HL-60 (cell line): ENCODE measurements at regions not wholly inside any gene's neighbourhood (a gene's known extent, or its start where the extent isn't known, plus 50 kb on each side); places are given as distances from the start of the nearest gene placed in this dataset.

Source experiments
- POLR2AphosphoS5 ChIP-seq: IDR thresholded peaks from 2 replicates; pipeline ENCODE4 v1.6.1; 2012; ENCODE audit warnings: low read depth
- TF ChIP-seq, protein P1 (sequence below): IDR thresholded peaks from one replicate; pipeline ENCODE4 v1.5.1; 2011; ENCODE audit warnings: low read length, control low read depth, inconsistent platforms; ENCODE audit not compliant: insufficient read depth
- TF ChIP-seq, protein P2 (sequence below): IDR thresholded peaks from 2 replicates; pipeline ENCODE4 v1.6.1; 2012; ENCODE audit warnings: low read depth; ENCODE audit not compliant: insufficient replicate concordance

DNA sequence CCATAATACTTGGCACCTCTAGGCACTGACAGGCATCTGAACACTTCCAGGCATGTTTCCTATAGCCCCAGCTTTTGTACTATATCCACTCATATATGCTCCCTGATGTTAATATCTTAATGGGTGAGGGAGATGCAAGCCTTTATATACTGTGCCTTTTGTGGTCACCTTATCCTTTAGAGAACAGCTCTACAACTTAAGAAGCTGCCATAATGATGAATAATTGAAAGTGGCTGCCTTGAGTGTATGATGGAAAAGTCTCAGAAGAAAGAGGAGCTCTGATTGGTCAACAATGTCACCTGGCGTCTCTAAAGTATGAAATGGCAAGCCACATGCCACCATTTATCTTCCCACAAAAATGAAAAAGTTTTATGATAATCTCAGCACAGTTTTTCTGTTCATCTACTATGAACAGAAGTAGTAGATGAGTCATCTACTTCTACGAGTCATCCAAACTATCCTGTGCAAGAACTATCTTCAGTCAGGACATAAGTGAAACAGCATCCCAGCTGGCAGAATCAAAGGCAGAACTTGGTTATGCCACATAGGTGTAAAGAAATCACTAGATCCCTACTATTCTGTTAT lies 997.9 kb upstream of the CELF4 start:
- TF ChIP-seq, protein P1, sequence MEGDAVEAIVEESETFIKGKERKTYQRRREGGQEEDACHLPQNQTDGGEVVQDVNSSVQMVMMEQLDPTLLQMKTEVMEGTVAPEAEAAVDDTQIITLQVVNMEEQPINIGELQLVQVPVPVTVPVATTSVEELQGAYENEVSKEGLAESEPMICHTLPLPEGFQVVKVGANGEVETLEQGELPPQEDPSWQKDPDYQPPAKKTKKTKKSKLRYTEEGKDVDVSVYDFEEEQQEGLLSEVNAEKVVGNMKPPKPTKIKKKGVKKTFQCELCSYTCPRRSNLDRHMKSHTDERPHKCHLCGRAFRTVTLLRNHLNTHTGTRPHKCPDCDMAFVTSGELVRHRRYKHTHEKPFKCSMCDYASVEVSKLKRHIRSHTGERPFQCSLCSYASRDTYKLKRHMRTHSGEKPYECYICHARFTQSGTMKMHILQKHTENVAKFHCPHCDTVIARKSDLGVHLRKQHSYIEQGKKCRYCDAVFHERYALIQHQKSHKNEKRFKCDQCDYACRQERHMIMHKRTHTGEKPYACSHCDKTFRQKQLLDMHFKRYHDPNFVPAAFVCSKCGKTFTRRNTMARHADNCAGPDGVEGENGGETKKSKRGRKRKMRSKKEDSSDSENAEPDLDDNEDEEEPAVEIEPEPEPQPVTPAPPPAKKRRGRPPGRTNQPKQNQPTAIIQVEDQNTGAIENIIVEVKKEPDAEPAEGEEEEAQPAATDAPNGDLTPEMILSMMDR = no peak
- TF ChIP-seq POLR2AphosphoS5 = no peak
- TF ChIP-seq, protein P2, sequence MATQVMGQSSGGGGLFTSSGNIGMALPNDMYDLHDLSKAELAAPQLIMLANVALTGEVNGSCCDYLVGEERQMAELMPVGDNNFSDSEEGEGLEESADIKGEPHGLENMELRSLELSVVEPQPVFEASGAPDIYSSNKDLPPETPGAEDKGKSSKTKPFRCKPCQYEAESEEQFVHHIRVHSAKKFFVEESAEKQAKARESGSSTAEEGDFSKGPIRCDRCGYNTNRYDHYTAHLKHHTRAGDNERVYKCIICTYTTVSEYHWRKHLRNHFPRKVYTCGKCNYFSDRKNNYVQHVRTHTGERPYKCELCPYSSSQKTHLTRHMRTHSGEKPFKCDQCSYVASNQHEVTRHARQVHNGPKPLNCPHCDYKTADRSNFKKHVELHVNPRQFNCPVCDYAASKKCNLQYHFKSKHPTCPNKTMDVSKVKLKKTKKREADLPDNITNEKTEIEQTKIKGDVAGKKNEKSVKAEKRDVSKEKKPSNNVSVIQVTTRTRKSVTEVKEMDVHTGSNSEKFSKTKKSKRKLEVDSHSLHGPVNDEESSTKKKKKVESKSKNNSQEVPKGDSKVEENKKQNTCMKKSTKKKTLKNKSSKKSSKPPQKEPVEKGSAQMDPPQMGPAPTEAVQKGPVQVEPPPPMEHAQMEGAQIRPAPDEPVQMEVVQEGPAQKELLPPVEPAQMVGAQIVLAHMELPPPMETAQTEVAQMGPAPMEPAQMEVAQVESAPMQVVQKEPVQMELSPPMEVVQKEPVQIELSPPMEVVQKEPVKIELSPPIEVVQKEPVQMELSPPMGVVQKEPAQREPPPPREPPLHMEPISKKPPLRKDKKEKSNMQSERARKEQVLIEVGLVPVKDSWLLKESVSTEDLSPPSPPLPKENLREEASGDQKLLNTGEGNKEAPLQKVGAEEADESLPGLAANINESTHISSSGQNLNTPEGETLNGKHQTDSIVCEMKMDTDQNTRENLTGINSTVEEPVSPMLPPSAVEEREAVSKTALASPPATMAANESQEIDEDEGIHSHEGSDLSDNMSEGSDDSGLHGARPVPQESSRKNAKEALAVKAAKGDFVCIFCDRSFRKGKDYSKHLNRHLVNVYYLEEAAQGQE = no peak
